ENCODE measurements at regions not wholly inside any gene's neighbourhood (a gene's known extent, or its start where the extent isn't known, plus 50 kb on each side); places are given as distances from the start of the nearest gene placed in this dataset.

GRCh38 chr5:62139741-62140140 is 166.3 kb upstream of the KIF2A start:
- TF ChIP-seq REST (IDR thresholded peaks at IDR 0.05; ENCODE audit: insufficient read depth in 1 of 2, low read depth in 2 of 2, low read length in 2 of 2) (no peak), POLR2AphosphoS5 (IDR thresholded peaks at IDR 0.05; ENCODE audit: low read depth, low read length) (no peak)

Data from PFSK-1 (cell line).